CD14-positive monocyte (primary cell): ENCODE measurements at regions not wholly inside any gene's neighbourhood (a gene's known extent, or its start where the extent isn't known, plus 50 kb on each side); places are given as distances from the start of the nearest gene placed in this dataset.

ENCODE experiments used
- DNase-seq, 3 donors: peaks; one replicate each; pipeline ENCODE4 v3.0.0-alpha.2; 2011 to 2022
- H2AFZ ChIP-seq: 2 replicates; pipeline ENCODE4 v1.6.0; 2012; ENCODE audit warnings: mild to moderate bottlenecking, low read depth, low read length, inconsistent platforms; ENCODE audit not compliant: insufficient read depth, poor library complexity, severe bottlenecking
- H3K27ac ChIP-seq, 2 donors: 1 replicate in 1 of 2; 2 replicates in 1 of 2; pipeline ENCODE4 v1.5.1; 2012 to 2013; ENCODE audit warnings: low read length in 2 of 2, control low read depth in 1 of 2, inconsistent platforms in 1 of 2, low read depth in 1 of 2, mild to moderate bottlenecking in 1 of 2
- H3K27me3 ChIP-seq, 2 donors: one replicate each; pipeline versions ENCODE4 v1.6.0 to v1.6.1; 2011 to 2013; ENCODE audit warnings: low read length in 2 of 2; ENCODE audit not compliant: control insufficient read depth in 2 of 2, insufficient read depth in 2 of 2
- H3K36me3 ChIP-seq, 2 donors: replicated peaks in 1 of 2; 1 replicate in 1 of 2; 2 replicates in 1 of 2; pipeline versions ENCODE4 v1.5.1 to v1.6.1; 2012 to 2013; ENCODE audit warnings: low read length in 2 of 2, control low read depth in 1 of 2, inconsistent platforms in 1 of 2, mild to moderate bottlenecking in 1 of 2; ENCODE audit not compliant: insufficient read depth in 2 of 2, control insufficient read depth in 1 of 2
- H3K4me1 ChIP-seq, 2 donors: 1 replicate in 1 of 2; 2 replicates in 1 of 2; pipeline versions ENCODE4 v1.5.1 to v1.6.1; 2012 to 2013; ENCODE audit warnings: low read length in 2 of 2, control low read depth in 1 of 2, inconsistent platforms in 1 of 2, mild to moderate bottlenecking in 1 of 2, moderate library complexity in 1 of 2; ENCODE audit not compliant: insufficient read depth in 2 of 2, control insufficient read depth in 1 of 2
- H3K4me2 ChIP-seq: replicated peaks from 2 replicates; pipeline ENCODE3; 2012; ENCODE audit warnings: low read length, moderate library complexity, mild to moderate bottlenecking; ENCODE audit not compliant: poor library complexity, severe bottlenecking; ENCODE audit errors: extremely low read depth
- H3K4me3 ChIP-seq, 3 experiments: fragments of 200-600 bp in 1 of 3; sonication (generic) in 1 of 3; replicated peaks in 1 of 3; 1 replicate in 2 of 3; 2 replicates in 1 of 3; pipeline ENCODE4 v1.5.1; 2011 to 2013; ENCODE audit warnings: low read length in 3 of 3, mild to moderate bottlenecking in 3 of 3, control low read depth in 2 of 3, low read depth in 2 of 3, inconsistent platforms in 1 of 3, moderate library complexity in 1 of 3
- H3K79me2 ChIP-seq: 2 replicates; pipeline ENCODE4 v1.6.0; 2012; ENCODE audit warnings: mild to moderate bottlenecking, control low read depth, inconsistent platforms, low read length, moderate library complexity; ENCODE audit not compliant: insufficient read depth
- H3K9ac ChIP-seq: 2 replicates; pipeline ENCODE4 v1.6.0; 2017; ENCODE audit warnings: low read length, mild to moderate bottlenecking; ENCODE audit not compliant: insufficient read depth, poor library complexity, severe bottlenecking
- H3K9me3 ChIP-seq, 2 donors: replicated peaks in 1 of 2; 1 replicate in 1 of 2; 2 replicates in 1 of 2; pipeline versions ENCODE4 v1.5.1 to v1.6.1; 2012 to 2013; ENCODE audit warnings: low read length in 2 of 2, control low read depth in 1 of 2; ENCODE audit not compliant: control insufficient read depth in 1 of 2, insufficient read depth in 1 of 2
- H4K20me1 ChIP-seq: 2 replicates; pipeline ENCODE4 v1.6.0; 2012; ENCODE audit warnings: mild to moderate bottlenecking, low read length, control low read depth, moderate library complexity; ENCODE audit not compliant: insufficient read depth
- H3K27ac Mint-ChIP-seq, 7 donors: one replicate each; pipeline ENCODE4 v1.8.0; 2020; ENCODE audit warnings: mild to moderate bottlenecking in 7 of 7, mixed read lengths in 7 of 7, moderate library complexity in 6 of 7, inconsistent platforms in 2 of 7
- H3K27me3 Mint-ChIP-seq, 3 donors: one replicate each; pipeline ENCODE4 v1.8.0; 2021 to 2022; ENCODE audit warnings: low read depth in 3 of 3, mild to moderate bottlenecking in 3 of 3, mixed read lengths in 3 of 3, moderate library complexity in 3 of 3, inconsistent platforms in 1 of 3
- H3K36me3 Mint-ChIP-seq, 2 donors: one replicate each; pipeline ENCODE4 v1.8.0; 2020; ENCODE audit warnings: mixed read lengths in 2 of 2, inconsistent platforms in 1 of 2, mild to moderate bottlenecking in 1 of 2
- H3K4me1 Mint-ChIP-seq: one replicate; pipeline ENCODE4 v1.8.0; 2020; ENCODE audit warnings: mild to moderate bottlenecking, mixed read lengths
- H3K4me3 Mint-ChIP-seq, 2 donors: one replicate each; pipeline ENCODE4 v1.8.0; 2020; ENCODE audit warnings: mild to moderate bottlenecking in 2 of 2, mixed read lengths in 2 of 2, moderate library complexity in 1 of 2
- H3K9me3 Mint-ChIP-seq, 7 donors: one replicate each; pipeline ENCODE4 v1.8.0; 2020 to 2022; ENCODE audit warnings: mixed read lengths in 7 of 7, mild to moderate bottlenecking in 6 of 7, moderate library complexity in 6 of 7, inconsistent platforms in 2 of 7
- CTCF ChIP-seq: fragments of 200-600 bp; IDR thresholded peaks from one replicate; pipeline ENCODE4 v1.8.0; 2022; ENCODE audit warnings: antibody characterized with exemption, mild to moderate bottlenecking
- WGBS: methylation state at CpG from one replicate; pipeline ENCODE4 v1.1.5; 2013; ENCODE audit warnings: missing lambda C conversion rate; ENCODE audit not compliant: insufficient coverage; 5-methylcytosine and 5-hydroxymethylcytosine counted together
- intact Hi-C, 2 donors: fragments of 100-400 bp; cut with micrococcal nuclease; formaldehyde crosslinking; loops; one replicate each; pipeline versions ENCODE4 v1.15.0 to v1.15.1; 2023

GRCh38 chr21:25297117-25297516 is 310.2 kb downstream of the MRPL39 start:
- Histone ChIP-seq H4K20me1 (no peaks in the 10 kb centered on the region), H3K4me1 (no peaks in the 10 kb centered on the region), H3K4me2 (no peak overlapping the region), H3K4me3 (no peak overlapping the region), H2AFZ (no peak overlapping the region), H3K9me3 (peaks cover 0 to 10% of the 10 kb centered on the region in 2 donors), H3K9ac (no peak overlapping the region), H3K27ac (no peak overlapping the region), H3K27me3 (no peaks in the 10 kb centered on the region), H3K36me3 (no peaks in the 10 kb centered on the region), H3K79me2 (no peaks in the 10 kb centered on the region)
- Mint-ChIP-seq H3K4me1 (peaks cover 15% of the 10 kb centered on the region), H3K9me3 (peaks cover 0 to 15% (median 8%) of the 10 kb centered on the region in 7 donors), H3K27me3 (peaks cover 0 to 1% (median 0%) of the 10 kb centered on the region in 3 donors), H3K36me3 (no peaks in the 10 kb centered on the region), H3K27ac (no peak overlapping the region), H3K4me3 (no peak overlapping the region)
- no CpG with 5 or more reads among the region's 1 CpG for WGBS
- DNase-seq: no peak
- no peak for TF ChIP-seq CTCF
- intact Hi-C loops: no loop called here

GRCh38 chr21:25296252-25296651 is 311.0 kb downstream of the MRPL39 start:
- intact Hi-C loops: no loop called here
- H3K4me1 ChIP-seq: no peaks in the 10 kb centered on the region
- no peaks in the 10 kb centered on the region for H3K27me3 ChIP-seq
- peaks cover 15% of the 10 kb centered on the region for H3K4me1 Mint-ChIP-seq
- peaks cover 0 to 13% of the 10 kb centered on the region in 2 donors for H3K9me3 ChIP-seq
- H3K27me3 Mint-ChIP-seq: peaks cover 0 to 1% (median 0%) of the 10 kb centered on the region in 3 donors
- no peaks in the 10 kb centered on the region for H4K20me1 ChIP-seq
- no peak overlapping the region for H3K27ac ChIP-seq
- no peak overlapping the region for H3K4me3 Mint-ChIP-seq
- no peak for TF ChIP-seq CTCF
- peaks cover 2 to 16% (median 10%) of the 10 kb centered on the region in 7 donors for H3K9me3 Mint-ChIP-seq
- no peaks in the 10 kb centered on the region for H3K79me2 ChIP-seq
- H3K27ac Mint-ChIP-seq: no peak overlapping the region
- no peak overlapping the region for H2AFZ ChIP-seq
- no peaks in the 10 kb centered on the region for H3K36me3 ChIP-seq
- H3K4me3 ChIP-seq: no peak overlapping the region
- no peak overlapping the region for H3K4me2 ChIP-seq
- H3K36me3 Mint-ChIP-seq: no peaks in the 10 kb centered on the region
- no peak for DNase-seq
- no peak overlapping the region for H3K9ac ChIP-seq
- WGBS: 67% methylated on average over 5 of the region's 5 CpGs
